Fibroblast of lung (primary cell): ENCODE measurements at regions not wholly inside any gene's neighbourhood (a gene's known extent, or its start where the extent isn't known, plus 50 kb on each side); places are given as distances from the start of the nearest gene placed in this dataset.
A peak's percentile ranks its signal among the peaks of the same experiment; 100 is the strongest.

ENCODE experiments used
- DNase-seq, 2 donors: peaks; one replicate each; pipeline versions ENCODE4 v3.0.0 to v3.0.0-alpha.2; 2010; ENCODE audit warnings: low read depth in 2 of 2
- H2AFZ ChIP-seq: 2 replicates; pipeline ENCODE4 v1.5.1; 2012; ENCODE audit warnings: low read length, control low read depth, inconsistent platforms
- H3K27ac ChIP-seq: 2 replicates; pipeline ENCODE4 v1.5.1; 2011; ENCODE audit warnings: low read length, control low read depth; ENCODE audit not compliant: insufficient read depth
- H3K27me3 ChIP-seq: 2 replicates; pipeline ENCODE4 v1.5.1; 2011; ENCODE audit warnings: mild to moderate bottlenecking, low read length; ENCODE audit not compliant: control insufficient read depth, insufficient read depth
- H3K36me3 ChIP-seq: 2 replicates; pipeline ENCODE4 v1.5.1; 2011; ENCODE audit warnings: low read length; ENCODE audit not compliant: control insufficient read depth, insufficient read depth
- H3K4me1 ChIP-seq: 2 replicates; pipeline ENCODE4 v1.5.1; 2011; ENCODE audit warnings: low read length; ENCODE audit not compliant: control insufficient read depth, insufficient read depth; ENCODE audit errors: extremely low read depth
- H3K4me2 ChIP-seq: 2 replicates; pipeline ENCODE4 v1.5.1; 2011; ENCODE audit warnings: low read length, control low read depth; ENCODE audit not compliant: insufficient read depth; ENCODE audit errors: extremely low read depth
- H3K4me3 ChIP-seq, 4 experiments: fragments of 200-600 bp in 1 of 4; sonication (generic) in 1 of 4; replicated peaks in 1 of 4; 2 replicates each; pipeline ENCODE4 v1.5.1; 2011 to 2016; ENCODE audit warnings: low read length in 4 of 4, low read depth in 3 of 4, mild to moderate bottlenecking in 3 of 4, control low read depth in 2 of 4, inconsistent platforms in 1 of 4, mixed read lengths in 1 of 4; ENCODE audit not compliant: insufficient read depth in 1 of 4; ENCODE audit errors: control extremely low read depth in 1 of 4
- H3K79me2 ChIP-seq: 2 replicates; pipeline ENCODE4 v1.5.1; 2012; ENCODE audit warnings: mild to moderate bottlenecking, low read length, inconsistent platforms; ENCODE audit not compliant: control insufficient read depth, insufficient read depth
- H3K9ac ChIP-seq: 2 replicates; pipeline ENCODE4 v1.5.1; 2011; ENCODE audit warnings: mild to moderate bottlenecking, low read length, control low read depth; ENCODE audit not compliant: insufficient read depth
- H3K9me3 ChIP-seq: 2 replicates; pipeline ENCODE4 v1.5.1; 2012; ENCODE audit warnings: low read depth, low read length; ENCODE audit not compliant: control insufficient read depth, insufficient read depth
- H4K20me1 ChIP-seq: 2 replicates; pipeline ENCODE4 v1.5.1; 2011; ENCODE audit warnings: low read length; ENCODE audit not compliant: control insufficient read depth, insufficient read depth; ENCODE audit errors: extremely low read depth
- EZH2 ChIP-seq: IDR thresholded peaks from 2 replicates; pipeline ENCODE4 v1.5.1; 2012; ENCODE audit warnings: low read length, control low read depth, mild to moderate bottlenecking; ENCODE audit errors: missing control alignments
- TF ChIP-seq, protein P1 (sequence below), 2 donors: IDR thresholded peaks in 1 of 2; conservative IDR thresholded peaks in 1 of 2; 1 replicate in 1 of 2; 2 replicates in 1 of 2; pipeline ENCODE4 v1.5.1; 2011 to 2012; ENCODE audit warnings: low read length in 2 of 2, control low read depth in 1 of 2, inconsistent platforms in 1 of 2, low read depth in 1 of 2, mild to moderate bottlenecking in 1 of 2

- DNase-seq: peak in 1 of 2 donors; percentile 45
- peak overlapping the region; percentile 61 for H3K4me2 ChIP-seq
- no peaks in the 10 kb centered on the region for H3K27me3 ChIP-seq
- no peak overlapping the region for H3K27ac ChIP-seq
- no peak overlapping the region for H3K9ac ChIP-seq
- peak overlapping the region; percentile 25 for H2AFZ ChIP-seq
- H3K9me3 ChIP-seq: no peaks in the 10 kb centered on the region
- no peak for TF ChIP-seq EZH2
- TF ChIP-seq, protein P1, sequence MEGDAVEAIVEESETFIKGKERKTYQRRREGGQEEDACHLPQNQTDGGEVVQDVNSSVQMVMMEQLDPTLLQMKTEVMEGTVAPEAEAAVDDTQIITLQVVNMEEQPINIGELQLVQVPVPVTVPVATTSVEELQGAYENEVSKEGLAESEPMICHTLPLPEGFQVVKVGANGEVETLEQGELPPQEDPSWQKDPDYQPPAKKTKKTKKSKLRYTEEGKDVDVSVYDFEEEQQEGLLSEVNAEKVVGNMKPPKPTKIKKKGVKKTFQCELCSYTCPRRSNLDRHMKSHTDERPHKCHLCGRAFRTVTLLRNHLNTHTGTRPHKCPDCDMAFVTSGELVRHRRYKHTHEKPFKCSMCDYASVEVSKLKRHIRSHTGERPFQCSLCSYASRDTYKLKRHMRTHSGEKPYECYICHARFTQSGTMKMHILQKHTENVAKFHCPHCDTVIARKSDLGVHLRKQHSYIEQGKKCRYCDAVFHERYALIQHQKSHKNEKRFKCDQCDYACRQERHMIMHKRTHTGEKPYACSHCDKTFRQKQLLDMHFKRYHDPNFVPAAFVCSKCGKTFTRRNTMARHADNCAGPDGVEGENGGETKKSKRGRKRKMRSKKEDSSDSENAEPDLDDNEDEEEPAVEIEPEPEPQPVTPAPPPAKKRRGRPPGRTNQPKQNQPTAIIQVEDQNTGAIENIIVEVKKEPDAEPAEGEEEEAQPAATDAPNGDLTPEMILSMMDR (conservative IDR thresholded peaks at IDR 0.05 in 1 of 2, IDR thresholded peaks at IDR 0.05 in 1 of 2; ENCODE audit: low read depth in 1 of 2, low read length in 2 of 2): no peak
- no peak overlapping the region for H3K4me3 ChIP-seq
- no peaks in the 10 kb centered on the region for H4K20me1 ChIP-seq
- no peaks in the 10 kb centered on the region for H3K36me3 ChIP-seq
- no peaks in the 10 kb centered on the region for H3K79me2 ChIP-seq
- peaks cover 7% of the 10 kb centered on the region for H3K4me1 ChIP-seq
Observed at GRCh38 chr10:98332623-98333269, 64.8 kb upstream of the LOXL4 start.

GRCh38 chr10:98331885-98332284 lies 63.9 kb upstream of the LOXL4 start:
- H4K20me1 ChIP-seq: no peaks in the 10 kb centered on the region
- no peak overlapping the region for H3K4me3 ChIP-seq
- no peaks in the 10 kb centered on the region for H3K36me3 ChIP-seq
- TF ChIP-seq, protein P1 (conservative IDR thresholded peaks at IDR 0.05 in 1 of 2, IDR thresholded peaks at IDR 0.05 in 1 of 2; ENCODE audit: low read depth in 1 of 2, low read length in 2 of 2): peak; percentile 11 to 34
- TF ChIP-seq EZH2: no peak
- H3K27me3 ChIP-seq: no peaks in the 10 kb centered on the region
- H3K79me2 ChIP-seq: no peaks in the 10 kb centered on the region
- no peak overlapping the region for H3K9ac ChIP-seq
- H3K4me2 ChIP-seq: no peak overlapping the region
- no peaks in the 10 kb centered on the region for H3K9me3 ChIP-seq
- H2AFZ ChIP-seq: no peak overlapping the region
- H3K27ac ChIP-seq: no peak overlapping the region
- H3K4me1 ChIP-seq: peaks cover 7% of the 10 kb centered on the region
- no peak for DNase-seq

- Histone ChIP-seq H3K27ac (no peak overlapping the region), H2AFZ (no peak overlapping the region), H3K27me3 (no peaks in the 10 kb centered on the region), H4K20me1 (no peaks in the 10 kb centered on the region), H3K36me3 (no peaks in the 10 kb centered on the region), H3K4me2 (no peak overlapping the region), H3K9me3 (no peaks in the 10 kb centered on the region), H3K4me1 (peaks cover 7% of the 10 kb centered on the region), H3K79me2 (no peaks in the 10 kb centered on the region), H3K9ac (no peak overlapping the region), H3K4me3 (no peak overlapping the region)
- TF ChIP-seq, protein P1 (conservative IDR thresholded peaks at IDR 0.05 in 1 of 2, IDR thresholded peaks at IDR 0.05 in 1 of 2; ENCODE audit: low read depth in 1 of 2, low read length in 2 of 2): no peak
- no peak for TF ChIP-seq EZH2
- DNase-seq: no peak
Observed at GRCh38 chr10:98330987-98331386, 63.0 kb upstream of the LOXL4 start.
